ENCODE measurements at regions not wholly inside any gene's neighbourhood (a gene's known extent, or its start where the extent isn't known, plus 50 kb on each side); places are given as distances from the start of the nearest gene placed in this dataset.

DNA sequence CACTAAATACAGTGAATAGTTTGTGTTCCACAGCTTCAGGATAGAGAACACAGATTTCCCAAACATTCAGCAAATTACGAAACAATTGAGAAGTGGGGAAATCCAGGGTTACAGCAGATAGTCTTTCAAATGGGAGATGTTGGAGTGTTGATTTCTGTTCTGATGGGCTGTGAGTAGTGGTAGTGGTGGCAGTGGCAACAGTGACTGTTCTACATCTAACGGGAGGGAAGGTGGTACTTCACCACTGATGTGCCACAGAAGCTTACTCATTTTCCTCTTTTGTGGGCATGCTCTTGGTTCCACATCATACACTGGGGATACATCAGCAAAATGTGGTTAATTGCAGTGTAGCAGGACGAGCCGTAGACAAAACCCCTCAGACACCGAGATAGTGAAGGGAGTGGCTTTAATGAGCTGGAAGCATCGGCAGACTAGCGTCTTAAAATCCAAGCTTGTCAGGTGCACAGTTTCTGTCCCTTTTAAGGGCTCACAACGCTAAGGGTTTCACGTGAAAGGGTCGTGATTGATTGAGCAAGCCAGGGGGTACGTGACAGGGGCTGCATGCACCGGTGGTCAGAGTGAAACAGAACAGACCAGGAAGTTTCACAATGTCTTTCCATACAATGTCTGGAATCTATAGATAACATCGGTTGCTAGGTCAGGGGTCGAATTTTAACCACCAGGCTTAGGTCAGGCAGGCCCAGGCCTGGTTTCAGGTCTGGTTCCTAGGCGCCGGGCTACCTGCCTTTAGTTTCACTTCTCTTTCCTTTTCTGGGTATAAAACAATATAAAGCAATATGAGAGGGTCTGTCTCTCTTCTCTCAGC, 330.6 kb upstream of the FBXO33 start:
- Mint-ChIP-seq H3K9me3 (peaks cover 1% of the 10 kb centered on the region), H3K27me3 (no peaks in the 10 kb centered on the region), H3K27ac (no peak overlapping the region), H3K4me1 (ENCODE audit: low read depth) (peaks cover 9% of the 10 kb centered on the region), H3K4me3 (peak overlapping the region; percentile 15), H3K36me3 (ENCODE audit: low read depth) (no peaks in the 10 kb centered on the region)
- TF ChIP-seq, protein P1, sequence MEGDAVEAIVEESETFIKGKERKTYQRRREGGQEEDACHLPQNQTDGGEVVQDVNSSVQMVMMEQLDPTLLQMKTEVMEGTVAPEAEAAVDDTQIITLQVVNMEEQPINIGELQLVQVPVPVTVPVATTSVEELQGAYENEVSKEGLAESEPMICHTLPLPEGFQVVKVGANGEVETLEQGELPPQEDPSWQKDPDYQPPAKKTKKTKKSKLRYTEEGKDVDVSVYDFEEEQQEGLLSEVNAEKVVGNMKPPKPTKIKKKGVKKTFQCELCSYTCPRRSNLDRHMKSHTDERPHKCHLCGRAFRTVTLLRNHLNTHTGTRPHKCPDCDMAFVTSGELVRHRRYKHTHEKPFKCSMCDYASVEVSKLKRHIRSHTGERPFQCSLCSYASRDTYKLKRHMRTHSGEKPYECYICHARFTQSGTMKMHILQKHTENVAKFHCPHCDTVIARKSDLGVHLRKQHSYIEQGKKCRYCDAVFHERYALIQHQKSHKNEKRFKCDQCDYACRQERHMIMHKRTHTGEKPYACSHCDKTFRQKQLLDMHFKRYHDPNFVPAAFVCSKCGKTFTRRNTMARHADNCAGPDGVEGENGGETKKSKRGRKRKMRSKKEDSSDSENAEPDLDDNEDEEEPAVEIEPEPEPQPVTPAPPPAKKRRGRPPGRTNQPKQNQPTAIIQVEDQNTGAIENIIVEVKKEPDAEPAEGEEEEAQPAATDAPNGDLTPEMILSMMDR (IDR thresholded peaks at IDR 0.05) = no peak
- DNase-seq (peak; percentile 44), ATAC-seq (peak; percentile 84)
- ChIA-PET POLR2A (no interaction called here), CTCF (no interaction called here)
- intact Hi-C loops (cut with micrococcal nuclease) = no loop called here

DNA sequence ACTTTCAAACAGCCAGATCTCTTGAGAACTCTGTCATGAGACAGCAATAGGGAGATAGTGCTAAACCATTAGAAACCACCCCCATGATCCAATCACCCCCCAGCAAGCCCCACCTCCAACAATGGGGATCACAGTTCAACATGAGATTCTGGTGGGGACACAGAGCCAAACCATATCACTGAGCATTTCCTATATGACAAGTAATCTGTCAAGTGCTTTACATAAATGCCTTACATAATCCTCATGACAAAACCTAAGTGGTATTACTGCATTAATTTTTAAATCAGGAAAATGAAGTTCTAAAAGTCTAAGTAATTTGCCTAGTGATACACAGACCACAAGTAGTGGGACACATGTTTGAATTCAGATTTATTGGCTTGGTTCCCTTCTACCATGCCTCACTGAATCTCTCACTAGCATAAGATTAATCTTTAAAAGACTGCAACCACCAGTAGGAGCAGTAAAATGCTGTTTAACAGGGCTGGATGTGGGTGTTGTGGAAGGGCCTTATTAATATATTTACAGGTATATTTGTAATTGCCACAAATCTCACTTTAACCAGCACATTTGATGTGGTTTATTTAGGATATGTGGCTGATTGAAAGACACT, 323.1 kb upstream of the FBXO33 start:
- CTCF ChIA-PET = no interaction called here
- DNase-seq (no peak), ATAC-seq (no peak)
- TF ChIP-seq, protein P1 (IDR thresholded peaks at IDR 0.05) = no peak
- no peaks in the 10 kb centered on the region for H3K36me3 Mint-ChIP-seq (ENCODE audit: low read depth)
- POLR2A ChIA-PET = no interaction called here
- peaks cover 2% of the 10 kb centered on the region for H3K27me3 Mint-ChIP-seq
- H3K27ac Mint-ChIP-seq = no peak overlapping the region
- intact Hi-C loops (cut with micrococcal nuclease) = no loop called here
- no peaks in the 10 kb centered on the region for H3K9me3 Mint-ChIP-seq
- H3K4me1 Mint-ChIP-seq (ENCODE audit: low read depth) = no peaks in the 10 kb centered on the region
- H3K4me3 Mint-ChIP-seq = no peak overlapping the region

DNA sequence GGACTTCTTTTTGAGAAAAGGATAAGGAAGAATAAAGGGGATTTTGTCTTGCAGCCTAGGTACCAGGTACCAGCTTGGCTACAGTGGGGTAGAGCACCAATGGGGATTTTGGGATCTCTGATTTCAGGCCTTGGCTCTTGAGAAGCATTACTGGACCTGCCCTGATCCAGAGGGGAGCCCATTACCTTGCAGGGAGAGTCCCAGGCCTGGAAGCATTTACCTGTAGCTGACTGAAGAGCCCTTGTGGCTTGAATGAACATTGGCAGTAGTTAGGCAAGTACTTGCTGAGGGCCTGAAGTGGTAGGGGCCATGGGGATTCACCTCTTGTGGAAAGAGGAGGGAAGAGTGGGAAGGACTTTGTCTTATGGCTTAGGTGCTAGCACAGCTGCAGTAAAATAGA, 308.2 kb upstream of the FBXO33 start:
- TF ChIP-seq, protein P1 (IDR thresholded peaks at IDR 0.05) = no peak
- Mint-ChIP-seq H3K36me3 (ENCODE audit: low read depth) (no peaks in the 10 kb centered on the region), H3K27me3 (no peaks in the 10 kb centered on the region), H3K4me3 (no peak overlapping the region), H3K9me3 (peaks cover 4% of the 10 kb centered on the region), H3K4me1 (ENCODE audit: low read depth) (no peaks in the 10 kb centered on the region), H3K27ac (no peak overlapping the region)
- ATAC-seq (no peak), DNase-seq (no peak)
- CTCF ChIA-PET = interaction anchor here (0.7 kb wide), 1 partner anchor 9 kb away, joined by 3 read pairs; no protein-coding TSS in a partner anchor
- POLR2A ChIA-PET = no interaction called here
- intact Hi-C loops (cut with micrococcal nuclease) = no loop called here

DNA sequence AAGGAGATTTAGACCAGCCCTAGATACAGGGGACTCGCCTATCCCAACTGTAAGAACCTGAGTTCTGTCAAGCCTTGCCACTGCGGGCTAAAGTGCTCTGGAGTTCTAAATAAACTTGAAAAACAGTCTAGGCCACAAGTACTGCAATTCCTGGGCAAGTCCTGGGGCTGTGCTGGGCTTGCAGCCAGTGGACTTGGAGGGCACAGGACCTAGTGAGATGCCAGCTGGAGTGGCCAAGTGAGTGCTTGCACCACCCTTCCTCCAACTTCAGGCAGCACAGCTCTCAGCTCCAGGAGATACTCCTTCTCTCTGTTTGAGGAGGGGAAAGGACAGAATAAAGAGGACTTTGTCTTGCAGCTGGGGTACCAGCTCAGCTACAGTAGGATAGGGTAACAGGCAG, 307.6 kb upstream of the FBXO33 start:
- POLR2A ChIA-PET = no interaction called here
- ATAC-seq = no peak
- CTCF ChIA-PET = interaction anchor here (0.9 kb wide), 1 partner anchor 9 kb away, joined by 3 read pairs; no protein-coding TSS in a partner anchor

DNA sequence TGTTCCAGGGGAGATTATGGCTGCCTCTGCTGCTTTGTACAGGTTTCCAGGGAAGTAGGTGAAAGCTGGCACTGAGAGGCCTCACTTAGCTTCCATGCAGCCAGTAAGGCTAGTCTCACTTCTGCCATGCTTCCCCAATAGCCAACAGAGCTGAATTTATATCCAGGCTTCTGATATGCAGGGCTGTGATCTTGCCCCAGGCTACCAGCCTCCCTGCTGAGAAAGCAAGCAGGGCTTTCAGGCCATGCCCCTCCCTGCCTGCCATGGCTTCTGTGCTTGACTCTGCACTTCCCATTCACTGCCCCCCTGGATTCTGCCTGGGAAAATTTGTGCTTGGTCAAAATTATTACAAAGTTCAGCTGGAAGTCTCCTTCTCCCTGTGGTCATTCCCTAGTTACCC, 302.1 kb upstream of the FBXO33 start:
- Mint-ChIP-seq H3K9me3 (peaks cover 4% of the 10 kb centered on the region), H3K27ac (no peak overlapping the region), H3K36me3 (ENCODE audit: low read depth) (no peaks in the 10 kb centered on the region), H3K27me3 (no peaks in the 10 kb centered on the region), H3K4me3 (no peak overlapping the region), H3K4me1 (ENCODE audit: low read depth) (no peaks in the 10 kb centered on the region)
- ATAC-seq (no peak), DNase-seq (no peak)
- TF ChIP-seq, protein P1 (IDR thresholded peaks at IDR 0.05) = no peak
- POLR2A ChIA-PET = no interaction called here
- intact Hi-C loops (cut with micrococcal nuclease) = no loop called here
- CTCF ChIA-PET = no interaction called here

More for the DNA sequence above, 307.6 kb upstream of the FBXO33 start:
- TF ChIP-seq, protein P1 (IDR thresholded peaks at IDR 0.05) = no peak
- no peak for DNase-seq
- Mint-ChIP-seq H3K4me1 (ENCODE audit: low read depth) (no peaks in the 10 kb centered on the region), H3K9me3 (peaks cover 4% of the 10 kb centered on the region), H3K27ac (no peak overlapping the region), H3K36me3 (ENCODE audit: low read depth) (no peaks in the 10 kb centered on the region), H3K4me3 (no peak overlapping the region), H3K27me3 (no peaks in the 10 kb centered on the region)
- intact Hi-C loops (cut with micrococcal nuclease) = no loop called here
